GM10266 (cell line): ENCODE measurements at regions not wholly inside any gene's neighbourhood (a gene's known extent, or its start where the extent isn't known, plus 50 kb on each side); places are given as distances from the start of the nearest gene placed in this dataset.

Experiments used
- DNase-seq: peaks from one replicate; pipeline ENCODE4 v3.0.0; 2012; ENCODE audit errors: extremely low spot score
- CTCF ChIP-seq: IDR thresholded peaks from 2 replicates; pipeline ENCODE4 v1.5.1; 2012; ENCODE audit warnings: mild to moderate bottlenecking, low read depth; ENCODE audit not compliant: control insufficient read depth, insufficient read depth; ENCODE audit errors: missing control alignments

GRCh38 chr2:84165256-84165655 lies 293.8 kb downstream of the SUCLG1 start:
- TF ChIP-seq CTCF, result no peak

GRCh38 chr2:84160453-84160852 lies 298.6 kb downstream of the SUCLG1 start:
- DNase-seq, result no peak
- no peak for TF ChIP-seq CTCF

More at GRCh38 chr2:84165256-84165655, 293.8 kb downstream of the SUCLG1 start:
- DNase-seq, result no peak

- no peak for DNase-seq
- no peak for TF ChIP-seq CTCF
Measured at GRCh38 chr2:84158605-84159004, 300.5 kb downstream of the SUCLG1 start.

DNA sequence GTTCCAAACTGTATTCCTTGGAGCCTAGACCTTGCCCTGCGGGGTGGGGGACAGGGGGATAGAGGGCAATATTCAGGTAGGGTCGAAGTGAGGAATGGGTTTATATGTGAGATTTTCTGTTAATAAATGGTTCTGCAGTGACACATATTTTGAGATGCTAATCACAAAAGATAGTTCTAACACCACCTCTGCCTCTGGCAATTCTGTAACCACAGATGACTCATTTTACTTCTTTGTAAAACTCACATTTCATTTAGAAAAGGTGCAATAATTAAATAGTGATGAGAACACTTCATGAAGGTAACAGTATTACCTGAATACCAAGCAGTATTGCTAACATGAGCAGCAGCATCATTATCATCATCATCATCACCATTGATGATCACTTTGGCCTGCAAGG lies 306.6 kb downstream of the SUCLG1 start:
- DNase-seq, result no peak
- TF ChIP-seq CTCF, result no peak

- no peak for TF ChIP-seq CTCF
- no peak for DNase-seq
Measured at GRCh38 chr2:84144345-84144744, 314.7 kb downstream of the SUCLG1 start.

GRCh38 chr2:84137034-84137433 lies 322.0 kb downstream of the SUCLG1 start:
- DNase-seq, result no peak
- no peak for TF ChIP-seq CTCF

DNA sequence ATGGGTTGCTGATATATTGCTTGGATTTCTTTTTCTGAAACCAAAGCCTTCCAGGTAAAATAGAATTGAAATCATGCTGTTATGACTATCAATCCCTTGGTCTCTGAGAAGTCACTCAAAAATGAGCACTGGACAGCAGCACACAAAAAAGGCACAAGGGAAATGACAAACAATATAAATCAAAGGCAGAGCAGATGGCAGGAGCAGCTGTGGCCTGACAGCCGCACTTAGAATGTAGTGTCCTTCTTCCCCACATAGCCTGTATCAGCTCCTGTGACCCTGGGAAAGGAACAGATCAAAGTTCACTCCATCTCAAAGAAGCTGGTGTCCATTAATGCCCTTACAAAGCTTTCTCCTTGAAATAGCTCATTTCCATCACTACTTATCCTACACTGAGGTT lies 326.7 kb downstream of the SUCLG1 start:
- no peak for DNase-seq
- TF ChIP-seq CTCF, result no peak
